GM23338 (cell line): ENCODE measurements at regions not wholly inside any gene's neighbourhood (a gene's known extent, or its start where the extent isn't known, plus 50 kb on each side); places are given as distances from the start of the nearest gene placed in this dataset.

Experiments
- ATAC-seq: fragments of 200-7000 bp; cut with Tn5 transposase; 3 replicates; pipeline ENCODE4 v1.9.1; 2020
- DNase-seq: peaks from one replicate; pipeline ENCODE4 v3.0.0-alpha.2; 2015; ENCODE audit warnings: low spot score
- H2AFZ ChIP-seq: fragments of 200-600 bp; sonication (generic); 2 replicates; pipeline ENCODE4 v1.8.0; 2016; ENCODE audit warnings: antibody characterized with exemption, mild to moderate bottlenecking, moderate library complexity
- H3F3A ChIP-seq: fragments of 200-600 bp; sonication (generic); replicated peaks from 2 replicates; pipeline ENCODE4 v1.8.0; 2017; ENCODE audit warnings: antibody characterized with exemption, mixed run types, low read depth
- H3K27ac ChIP-seq: fragments of 200-600 bp; sonication (generic); 2 replicates; pipeline ENCODE4 v1.6.1; 2016; ENCODE audit warnings: low read depth
- H3K27me3 ChIP-seq: fragments of 200-600 bp; sonication (generic); 2 replicates; pipeline ENCODE4 v1.8.0; 2016; ENCODE audit warnings: mild to moderate bottlenecking, mixed run types, moderate library complexity; ENCODE audit not compliant: insufficient read depth
- H3K36me3 ChIP-seq: fragments of 200-600 bp; sonication (generic); 2 replicates; pipeline ENCODE4 v1.8.0; 2016; ENCODE audit warnings: mild to moderate bottlenecking; ENCODE audit not compliant: insufficient read depth
- H3K4me1 ChIP-seq: fragments of 200-600 bp; sonication (generic); 2 replicates; pipeline ENCODE4 v1.8.0; 2016; ENCODE audit warnings: mild to moderate bottlenecking, moderate library complexity; ENCODE audit not compliant: insufficient read depth
- H3K4me2 ChIP-seq: fragments of 200-600 bp; sonication (generic); 2 replicates; pipeline ENCODE4 v1.7.1; 2017; ENCODE audit warnings: mixed run types
- H3K4me3 ChIP-seq: fragments of 200-600 bp; sonication (generic); 2 replicates; pipeline ENCODE4 v1.6.1; 2016; ENCODE audit warnings: mixed run types
- H3K79me2 ChIP-seq: fragments of 200-600 bp; sonication (generic); replicated peaks from 2 replicates; pipeline ENCODE4 v1.8.0; 2017; ENCODE audit warnings: mild to moderate bottlenecking; ENCODE audit not compliant: insufficient read depth
- H3K9me2 ChIP-seq: fragments of 200-600 bp; sonication (generic); 2 replicates; pipeline ENCODE4 v1.8.0; 2017; ENCODE audit not compliant: insufficient read depth
- H4K20me1 ChIP-seq: fragments of 200-600 bp; sonication (generic); replicated peaks from 2 replicates; pipeline ENCODE4 v1.8.0; 2017; ENCODE audit warnings: mild to moderate bottlenecking; ENCODE audit not compliant: insufficient read depth
- H3K27ac Mint-ChIP-seq: 2 replicates; pipeline ENCODE4 v1.8.0; 2020; ENCODE audit warnings: inconsistent platforms, mild to moderate bottlenecking, moderate library complexity, mixed read lengths
- H3K27me3 Mint-ChIP-seq: 3 replicates; pipeline ENCODE4 v1.8.0; 2022; ENCODE audit warnings: low read depth, mild to moderate bottlenecking, moderate library complexity, mixed read lengths, inconsistent platforms; ENCODE audit not compliant: insufficient read depth, poor library complexity
- H3K36me3 Mint-ChIP-seq: 3 replicates; pipeline ENCODE4 v1.8.0; 2021; ENCODE audit warnings: low read depth, mild to moderate bottlenecking, inconsistent platforms, moderate library complexity, mixed read lengths
- H3K4me1 Mint-ChIP-seq: 3 replicates; pipeline ENCODE4 v1.8.0; 2020; ENCODE audit warnings: mild to moderate bottlenecking, inconsistent platforms, mixed read lengths
- H3K4me3 Mint-ChIP-seq: 3 replicates; pipeline ENCODE4 v1.8.0; 2021; ENCODE audit warnings: moderate library complexity, mild to moderate bottlenecking, inconsistent platforms, mixed read lengths
- H3K9me3 Mint-ChIP-seq: 3 replicates; pipeline ENCODE4 v1.8.0; 2020; ENCODE audit warnings: moderate library complexity, mild to moderate bottlenecking, inconsistent platforms, mixed read lengths
- CREB1 ChIP-seq: fragments of 250-450 bp; sonication (Bioruptor Pico); IDR thresholded peaks from 2 replicates; pipeline ENCODE4 v1.5.0; 2020; ENCODE audit warnings: low read depth, mild to moderate bottlenecking, moderate library complexity
- ETS1 ChIP-seq: IDR thresholded peaks from 2 replicates; pipeline ENCODE4 v1.6.1; 2016; ENCODE audit warnings: antibody characterized with exemption
- EZH2 ChIP-seq: fragments of 200-600 bp; sonication (generic); IDR thresholded peaks from one replicate; pipeline ENCODE4 v1.8.0; 2017; ENCODE audit warnings: antibody characterized with exemption, mild to moderate bottlenecking, low read depth; ENCODE audit not compliant: unreplicated experiment
- EZH2phosphoT487 ChIP-seq: fragments of 200-600 bp; sonication (generic); IDR thresholded peaks from one replicate; pipeline ENCODE4 v1.8.1; 2018; ENCODE audit warnings: antibody characterized with exemption; ENCODE audit not compliant: unreplicated experiment
- JUNB ChIP-seq: IDR thresholded peaks from one replicate; pipeline ENCODE4 v1.6.1; 2016; ENCODE audit warnings: antibody characterized with exemption; ENCODE audit not compliant: unreplicated experiment
- NANOG ChIP-seq: IDR thresholded peaks from 2 replicates; pipeline ENCODE4 v1.6.1; 2016; ENCODE audit warnings: antibody characterized with exemption, borderline replicate concordance
- POLR2AphosphoS5 ChIP-seq: IDR thresholded peaks from 2 replicates; pipeline ENCODE4 v1.6.1; 2016; ENCODE audit warnings: antibody characterized with exemption, low read depth
- STAT1 ChIP-seq: IDR thresholded peaks from one replicate; pipeline ENCODE4 v1.6.1; 2016; ENCODE audit warnings: antibody characterized with exemption; ENCODE audit not compliant: unreplicated experiment
- ZNF114 ChIP-seq: fragments of 250-450 bp; sonication (Bioruptor Pico); IDR thresholded peaks from 2 replicates; pipeline ENCODE4 v1.5.0; 2020; ENCODE audit warnings: mild to moderate bottlenecking, moderate library complexity
- ZNF331 ChIP-seq: fragments of 250-450 bp; sonication (Bioruptor Pico); IDR thresholded peaks from 2 replicates; pipeline ENCODE4 v1.5.0; 2020; ENCODE audit warnings: low read depth, mild to moderate bottlenecking, moderate library complexity
- ZNF462 ChIP-seq: fragments of 250-450 bp; sonication (Bioruptor Pico); IDR thresholded peaks from 2 replicates; pipeline ENCODE4 v1.5.0; 2020; ENCODE audit warnings: mild to moderate bottlenecking, moderate library complexity
- TF ChIP-seq, protein P1 (sequence below): IDR thresholded peaks from one replicate; pipeline ENCODE4 v1.6.1; 2018; ENCODE audit warnings: antibody characterized with exemption; ENCODE audit not compliant: unreplicated experiment
- TF ChIP-seq, protein P2 (sequence below), 2 experiments: fragments of 200-600 bp in 1 of 2; sonication (generic) in 1 of 2; conservative IDR thresholded peaks; 2 replicates each; pipeline versions ENCODE4 v1.5.1 to v1.6.1; 2016 to 2017; ENCODE audit warnings: antibody characterized with exemption in 2 of 2, low read depth in 2 of 2, mild to moderate bottlenecking in 2 of 2, moderate library complexity in 1 of 2

DNA sequence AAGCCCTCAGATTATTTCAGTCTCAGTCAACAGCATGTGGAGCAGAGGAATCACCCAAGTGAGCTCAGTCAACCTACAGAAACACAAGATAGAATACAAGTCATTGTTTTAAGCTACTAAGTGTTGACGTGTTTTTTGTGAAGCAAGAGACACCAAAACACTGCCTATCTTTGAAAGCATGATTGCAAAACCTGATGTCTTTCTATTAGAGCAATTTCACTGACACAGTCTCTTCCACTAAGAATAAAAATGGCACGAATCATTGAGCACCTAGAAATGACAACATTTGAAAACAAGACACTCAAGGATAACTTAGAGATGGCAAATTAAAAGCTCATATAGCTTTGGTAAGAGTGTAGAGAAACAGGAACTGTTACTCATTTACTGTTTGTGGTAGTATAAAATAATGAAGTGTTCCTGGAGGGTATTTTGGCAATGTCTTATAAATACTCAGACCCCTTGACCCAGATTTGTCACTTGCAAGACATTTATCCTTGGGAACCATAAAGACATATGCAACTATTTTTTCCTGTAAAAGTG is 407.1 kb upstream of the XYLT1 start:
- Mint-ChIP-seq H3K4me1 (no peaks in the 10 kb centered on the region), H3K27ac (no peak overlapping the region), H3K9me3 (no peaks in the 10 kb centered on the region), H3K27me3 (peaks cover 4% of the 10 kb centered on the region), H3K36me3 (no peaks in the 10 kb centered on the region), H3K4me3 (no peak overlapping the region)
- Histone ChIP-seq H3K4me1 (no peaks in the 10 kb centered on the region), H2AFZ (peak overlapping the region; percentile 45; the same call in 1 of the 2 replicates), H3K4me3 (no peak overlapping the region), H3K27me3 (no peaks in the 10 kb centered on the region), H4K20me1 (no peaks in the 10 kb centered on the region), H3K79me2 (no peaks in the 10 kb centered on the region), H3K27ac (no peak overlapping the region), H3K9me2 (no peaks in the 10 kb centered on the region), H3F3A (no peaks in the 10 kb centered on the region), H3K4me2 (no peak overlapping the region), H3K36me3 (no peaks in the 10 kb centered on the region)
- DNase-seq (no peak), ATAC-seq (no peak)
- TF ChIP-seq POLR2AphosphoS5 (no peak), CREB1 (CRISPR knock-in tag) (no peak), ETS1 (no peak), EZH2phosphoT487 (no peak), ZNF114 (CRISPR knock-in tag) (no peak), ZNF331 (CRISPR knock-in tag) (no peak), NANOG (no peak), EZH2 (no peak), STAT1 (no peak), ZNF462 (no peak), JUNB (no peak)
- TF ChIP-seq, protein P1, sequence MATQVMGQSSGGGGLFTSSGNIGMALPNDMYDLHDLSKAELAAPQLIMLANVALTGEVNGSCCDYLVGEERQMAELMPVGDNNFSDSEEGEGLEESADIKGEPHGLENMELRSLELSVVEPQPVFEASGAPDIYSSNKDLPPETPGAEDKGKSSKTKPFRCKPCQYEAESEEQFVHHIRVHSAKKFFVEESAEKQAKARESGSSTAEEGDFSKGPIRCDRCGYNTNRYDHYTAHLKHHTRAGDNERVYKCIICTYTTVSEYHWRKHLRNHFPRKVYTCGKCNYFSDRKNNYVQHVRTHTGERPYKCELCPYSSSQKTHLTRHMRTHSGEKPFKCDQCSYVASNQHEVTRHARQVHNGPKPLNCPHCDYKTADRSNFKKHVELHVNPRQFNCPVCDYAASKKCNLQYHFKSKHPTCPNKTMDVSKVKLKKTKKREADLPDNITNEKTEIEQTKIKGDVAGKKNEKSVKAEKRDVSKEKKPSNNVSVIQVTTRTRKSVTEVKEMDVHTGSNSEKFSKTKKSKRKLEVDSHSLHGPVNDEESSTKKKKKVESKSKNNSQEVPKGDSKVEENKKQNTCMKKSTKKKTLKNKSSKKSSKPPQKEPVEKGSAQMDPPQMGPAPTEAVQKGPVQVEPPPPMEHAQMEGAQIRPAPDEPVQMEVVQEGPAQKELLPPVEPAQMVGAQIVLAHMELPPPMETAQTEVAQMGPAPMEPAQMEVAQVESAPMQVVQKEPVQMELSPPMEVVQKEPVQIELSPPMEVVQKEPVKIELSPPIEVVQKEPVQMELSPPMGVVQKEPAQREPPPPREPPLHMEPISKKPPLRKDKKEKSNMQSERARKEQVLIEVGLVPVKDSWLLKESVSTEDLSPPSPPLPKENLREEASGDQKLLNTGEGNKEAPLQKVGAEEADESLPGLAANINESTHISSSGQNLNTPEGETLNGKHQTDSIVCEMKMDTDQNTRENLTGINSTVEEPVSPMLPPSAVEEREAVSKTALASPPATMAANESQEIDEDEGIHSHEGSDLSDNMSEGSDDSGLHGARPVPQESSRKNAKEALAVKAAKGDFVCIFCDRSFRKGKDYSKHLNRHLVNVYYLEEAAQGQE, result no peak
- TF ChIP-seq, protein P2, sequence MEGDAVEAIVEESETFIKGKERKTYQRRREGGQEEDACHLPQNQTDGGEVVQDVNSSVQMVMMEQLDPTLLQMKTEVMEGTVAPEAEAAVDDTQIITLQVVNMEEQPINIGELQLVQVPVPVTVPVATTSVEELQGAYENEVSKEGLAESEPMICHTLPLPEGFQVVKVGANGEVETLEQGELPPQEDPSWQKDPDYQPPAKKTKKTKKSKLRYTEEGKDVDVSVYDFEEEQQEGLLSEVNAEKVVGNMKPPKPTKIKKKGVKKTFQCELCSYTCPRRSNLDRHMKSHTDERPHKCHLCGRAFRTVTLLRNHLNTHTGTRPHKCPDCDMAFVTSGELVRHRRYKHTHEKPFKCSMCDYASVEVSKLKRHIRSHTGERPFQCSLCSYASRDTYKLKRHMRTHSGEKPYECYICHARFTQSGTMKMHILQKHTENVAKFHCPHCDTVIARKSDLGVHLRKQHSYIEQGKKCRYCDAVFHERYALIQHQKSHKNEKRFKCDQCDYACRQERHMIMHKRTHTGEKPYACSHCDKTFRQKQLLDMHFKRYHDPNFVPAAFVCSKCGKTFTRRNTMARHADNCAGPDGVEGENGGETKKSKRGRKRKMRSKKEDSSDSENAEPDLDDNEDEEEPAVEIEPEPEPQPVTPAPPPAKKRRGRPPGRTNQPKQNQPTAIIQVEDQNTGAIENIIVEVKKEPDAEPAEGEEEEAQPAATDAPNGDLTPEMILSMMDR (conservative IDR thresholded peaks at IDR 0.05; ENCODE audit: low read depth in 2 of 2), result no peak
